H1 (cell line): ENCODE measurements at regions not wholly inside any gene's neighbourhood (a gene's known extent, or its start where the extent isn't known, plus 50 kb on each side); places are given as distances from the start of the nearest gene placed in this dataset.

Experiments used
- CTCF ChIA-PET: fragments of 300-600 bp; sonication (Branson Sonifier 250); formaldehyde crosslinking; loops from one replicate; lab custom pipeline; 2021; ENCODE audit not compliant: partially characterized antibody; lab: Charles Lee
- POLR2A ChIA-PET: fragments of 300-600 bp; sonication (Branson Sonifier 250); formaldehyde crosslinking; loops from one replicate; lab custom pipeline; 2021; ENCODE audit warnings: inconsistent platforms; ENCODE audit not compliant: partially characterized antibody; lab: Charles Lee
- DNase-seq, 2 experiments: peaks; one replicate each; pipeline versions ENCODE4 v3.0.0 to v3.0.0-alpha.2; 2010 to 2022; ENCODE audit warnings: low spot score in 2 of 2, low read depth in 1 of 2, mixed read lengths in 1 of 2
- FAIRE-seq: peaks from 2 replicates; lab custom pipeline; 2011; peaks lifted over from hg19 to GRCh38; lab: Jason Lieb, UNC
- H2AFZ ChIP-seq: 2 replicates; pipeline ENCODE4 v1.8.1; 2012; ENCODE audit warnings: low read length, inconsistent platforms
- H2AK5ac ChIP-seq: 2 replicates; pipeline ENCODE4 v1.6.1; 2013; ENCODE audit warnings: low read depth, low read length
- H2BK120ac ChIP-seq: replicated peaks from 2 replicates; pipeline ENCODE3; 2013; ENCODE audit warnings: low read depth, low read length, inconsistent platforms
- H2BK12ac ChIP-seq: 2 replicates; pipeline ENCODE4 v1.6.1; 2013; ENCODE audit warnings: low read depth, low read length
- H2BK15ac ChIP-seq: 2 replicates; pipeline ENCODE4 v1.6.1; 2013; ENCODE audit warnings: low read length
- H2BK20ac ChIP-seq: 2 replicates; pipeline ENCODE4 v1.6.1; 2013; ENCODE audit warnings: low read length
- H2BK5ac ChIP-seq: 2 replicates; pipeline ENCODE4 v1.6.1; 2013; ENCODE audit warnings: low read depth, low read length
- H3K14ac ChIP-seq: 2 replicates; pipeline ENCODE4 v1.6.1; 2013; ENCODE audit warnings: inconsistent platforms; ENCODE audit not compliant: insufficient read length
- H3K18ac ChIP-seq: 2 replicates; pipeline ENCODE4 v1.6.1; 2013; ENCODE audit warnings: low read length; ENCODE audit errors: extremely low read depth
- H3K23ac ChIP-seq: 2 replicates; pipeline ENCODE4 v1.6.1; 2013; ENCODE audit warnings: inconsistent platforms; ENCODE audit not compliant: insufficient read length
- H3K23me2 ChIP-seq: 2 replicates; pipeline ENCODE4 v1.6.1; 2013; ENCODE audit warnings: low read depth, low read length
- H3K27ac ChIP-seq: 2 replicates; pipeline ENCODE4 v1.6.1; 2011; ENCODE audit warnings: low read depth, low read length, inconsistent platforms
- H3K27me3 ChIP-seq, 4 experiments: replicated peaks in 1 of 4; 1 replicate in 1 of 4; 2 replicates in 3 of 4; pipeline versions ENCODE4 v1.6.1 to v1.8.1; 2011 to 2013; ENCODE audit warnings: low read length in 3 of 4, mild to moderate bottlenecking in 3 of 4, inconsistent platforms in 2 of 4, mixed read lengths in 2 of 4, moderate library complexity in 1 of 4; ENCODE audit not compliant: control insufficient read depth in 3 of 4, insufficient read depth in 3 of 4; ENCODE audit errors: extremely low read depth in 1 of 4
- H3K36me3 ChIP-seq, 4 experiments: 2 replicates each; pipeline versions ENCODE4 v1.6.1 to v1.8.1; 2011 to 2013; ENCODE audit warnings: mild to moderate bottlenecking in 4 of 4, low read length in 3 of 4, moderate library complexity in 2 of 4, control low read depth in 1 of 4, inconsistent platforms in 1 of 4; ENCODE audit not compliant: insufficient read depth in 4 of 4, control insufficient read depth in 2 of 4
- H3K4ac ChIP-seq: replicated peaks from 2 replicates; pipeline ENCODE3; 2013; ENCODE audit warnings: low read length, low read depth, mixed read lengths, inconsistent platforms; ENCODE audit not compliant: insufficient read length
- H3K4me1 ChIP-seq, 4 experiments: replicated peaks in 1 of 4; 1 replicate in 1 of 4; 2 replicates in 3 of 4; pipeline versions ENCODE4 v1.6.1 to v1.8.1; 2011 to 2013; ENCODE audit warnings: low read length in 3 of 4, inconsistent platforms in 2 of 4, mixed read lengths in 1 of 4; ENCODE audit not compliant: insufficient read depth in 4 of 4, control insufficient read depth in 3 of 4
- H3K4me2 ChIP-seq, 2 experiments: 2 replicates each; pipeline versions ENCODE4 v1.6.1 to v1.8.1; 2011 to 2013; ENCODE audit warnings: low read depth in 2 of 2, low read length in 2 of 2, control low read depth in 1 of 2, inconsistent platforms in 1 of 2, mild to moderate bottlenecking in 1 of 2; ENCODE audit not compliant: insufficient read depth in 1 of 2
- H3K4me3 ChIP-seq, 4 experiments: fragments of 200-600, 300-600 bp in 1 of 4; sonication (generic), shearing (Covaris generic), sonication (Bioruptor Twin) in 1 of 4; 2 replicates each; pipeline versions ENCODE4 v1.5.1 to v1.8.1; 2011 to 2016; ENCODE audit warnings: low read length in 4 of 4, low read depth in 3 of 4, control low read depth in 2 of 4, inconsistent platforms in 2 of 4, mild to moderate bottlenecking in 2 of 4, mixed read lengths in 1 of 4, moderate library complexity in 1 of 4; ENCODE audit not compliant: insufficient read depth in 2 of 4; ENCODE audit errors: extremely low read depth in 1 of 4
- H3K56ac ChIP-seq: replicated peaks from 2 replicates; pipeline ENCODE3; 2013; ENCODE audit warnings: low read depth, mild to moderate bottlenecking, mixed read lengths, low read length, inconsistent platforms; ENCODE audit not compliant: insufficient read length
- H3K79me1 ChIP-seq: 2 replicates; pipeline ENCODE4 v1.6.1; 2013; ENCODE audit warnings: low read depth, low read length, control low read depth
- H3K79me2 ChIP-seq, 2 experiments: 2 replicates each; pipeline versions ENCODE4 v1.6.1 to v1.8.1; 2012 to 2013; ENCODE audit warnings: low read length in 2 of 2, mild to moderate bottlenecking in 2 of 2, inconsistent platforms in 1 of 2; ENCODE audit not compliant: insufficient read depth in 2 of 2, control insufficient read depth in 1 of 2
- H3K9ac ChIP-seq, 4 experiments: replicated peaks in 1 of 4; 1 replicate in 1 of 4; 2 replicates in 3 of 4; pipeline versions ENCODE4 v1.6.1 to v1.8.1; 2011 to 2013; ENCODE audit warnings: low read depth in 3 of 4, low read length in 3 of 4, control low read depth in 2 of 4, mild to moderate bottlenecking in 2 of 4, moderate library complexity in 2 of 4, inconsistent platforms in 1 of 4; ENCODE audit errors: extremely low read depth in 1 of 4
- H3K9me3 ChIP-seq, 2 experiments: 2 replicates each; pipeline versions ENCODE4 v1.6.1 to v1.8.1; 2012 to 2013; ENCODE audit warnings: mild to moderate bottlenecking in 2 of 2, moderate library complexity in 2 of 2, control low read depth in 1 of 2, inconsistent platforms in 1 of 2, low read depth in 1 of 2, low read length in 1 of 2, mixed read lengths in 1 of 2; ENCODE audit not compliant: insufficient read depth in 2 of 2
- H4K20me1 ChIP-seq, 2 experiments: replicated peaks in 1 of 2; 2 replicates each; pipeline versions ENCODE3 to v1.8.1; 2011 to 2013; ENCODE audit warnings: inconsistent platforms in 2 of 2, low read length in 2 of 2, mild to moderate bottlenecking in 1 of 2; ENCODE audit not compliant: insufficient read depth in 2 of 2, control insufficient read depth in 1 of 2
- H4K5ac ChIP-seq: 2 replicates; pipeline ENCODE4 v1.6.1; 2013; ENCODE audit warnings: low read length, low read depth, mixed read lengths, inconsistent platforms; ENCODE audit not compliant: insufficient read length
- H4K8ac ChIP-seq: 2 replicates; pipeline ENCODE4 v1.8.0; 2013; ENCODE audit warnings: mild to moderate bottlenecking, moderate library complexity, low read length, inconsistent platforms; ENCODE audit not compliant: insufficient read depth; ENCODE audit errors: extremely low read depth
- H4K91ac ChIP-seq: replicated peaks from 2 replicates; pipeline ENCODE3; 2013; ENCODE audit warnings: low read length, mixed read lengths, inconsistent platforms; ENCODE audit not compliant: insufficient read length
- CTCF ChIP-seq, 3 experiments: IDR thresholded peaks; 1 replicate in 2 of 3; 2 replicates in 1 of 3; pipeline versions ENCODE4 v1.5.1 to v1.6.1; 2011; ENCODE audit warnings: low read length in 3 of 3, mild to moderate bottlenecking in 3 of 3, inconsistent platforms in 2 of 3, low read depth in 1 of 3, moderate library complexity in 1 of 3; ENCODE audit not compliant: insufficient read depth in 1 of 3; ENCODE audit errors: control extremely low read depth in 1 of 3
- GABPA ChIP-seq: IDR thresholded peaks from 2 replicates; pipeline ENCODE4 v1.6.1; 2011; ENCODE audit warnings: mild to moderate bottlenecking, low read length, moderate library complexity, borderline replicate concordance; ENCODE audit not compliant: insufficient read depth
- GTF2F1 ChIP-seq: IDR thresholded peaks from 2 replicates; pipeline ENCODE4 v1.6.1; 2012; ENCODE audit warnings: low read depth, low read length, improper control_type of control experiment, borderline replicate concordance
- KDM5A ChIP-seq: fragments of 200-600 bp; IDR thresholded peaks from 2 replicates; pipeline ENCODE4 v1.7.1; 2012; ENCODE audit warnings: mild to moderate bottlenecking, low read length, inconsistent platforms, mixed read lengths
- MAX ChIP-seq: IDR thresholded peaks from 2 replicates; pipeline ENCODE4 v1.6.1; 2012; ENCODE audit warnings: inconsistent platforms
- SRF ChIP-seq: IDR thresholded peaks from 2 replicates; pipeline ENCODE4 v1.6.1; 2011; ENCODE audit warnings: mild to moderate bottlenecking, low read depth, low read length, moderate library complexity
- TBP ChIP-seq: IDR thresholded peaks from 2 replicates; pipeline ENCODE4 v1.6.1; 2011; ENCODE audit warnings: low read depth, low read length, improper control_type of control experiment
- YY1 ChIP-seq: IDR thresholded peaks from 2 replicates; pipeline ENCODE4 v1.6.1; 2011; ENCODE audit warnings: low read depth, mild to moderate bottlenecking, low read length
- WGBS, 2 experiments: shearing (Covaris generic) in 1 of 2; methylation state at CpG; one replicate each; pipeline versions ENCODE4 v1.1.6 to v1.1.7; 2013 to 2015; ENCODE audit warnings: low lambda C conversion rate in 2 of 2, mixed read lengths in 2 of 2, inconsistent platforms in 1 of 2, low coverage in 1 of 2, missing lambda C conversion rate in 1 of 2; ENCODE audit not compliant: insufficient replicate concordance in 2 of 2, insufficient coverage in 1 of 2, insufficient read length in 1 of 2; ENCODE audit errors: extremely low coverage in 1 of 2, missing lambda C conversion rate in 1 of 2; 5-methylcytosine and 5-hydroxymethylcytosine counted together

- H2AFZ ChIP-seq: no peak overlapping the region
Measured at GRCh38 chr3:162007722-162008121, 511.1 kb downstream of the OTOL1 start.

More at GRCh38 chr3:162007722-162008121, 511.1 kb downstream of the OTOL1 start:
- no peak overlapping the region for H4K5ac ChIP-seq
- no peak for DNase-seq
- no peak overlapping the region for H3K9ac ChIP-seq
- no peak overlapping the region for H4K8ac ChIP-seq
- no peaks in the 10 kb centered on the region for H3K9me3 ChIP-seq
- no peak overlapping the region for H2BK20ac ChIP-seq
- no peak overlapping the region for H3K4ac ChIP-seq
- H3K79me2 ChIP-seq: no peaks in the 10 kb centered on the region
- 77% methylated on average over 2 of the region's 2 CpGs; no CpG with 5 or more reads in 1 of the 2 experiments for WGBS, 2 experiments
- H2BK120ac ChIP-seq: no peak overlapping the region
- POLR2A ChIA-PET: no interaction called here
- no peak overlapping the region for H3K18ac ChIP-seq
- no peak overlapping the region for H3K56ac ChIP-seq
- H4K20me1 ChIP-seq: no peaks in the 10 kb centered on the region
- FAIRE-seq: no peak
- no peak overlapping the region for H3K27ac ChIP-seq
- no peak overlapping the region for H3K4me3 ChIP-seq
- no peak overlapping the region for H3K4me2 ChIP-seq
- no peak overlapping the region for H2BK5ac ChIP-seq
- no peaks in the 10 kb centered on the region for H3K4me1 ChIP-seq
- no peaks in the 10 kb centered on the region for H3K36me3 ChIP-seq
- no peak overlapping the region for H4K91ac ChIP-seq
- no peak overlapping the region for H3K23ac ChIP-seq
- no peak overlapping the region for H2BK12ac ChIP-seq
- no peak for TF ChIP-seq CTCF (IDR thresholded peaks at IDR 0.05; ENCODE audit: control extremely low read depth in 1 of 3, insufficient read depth in 1 of 3, low read depth in 1 of 3, low read length in 3 of 3)
- TF ChIP-seq KDM5A: no peak
- no peak for TF ChIP-seq GTF2F1
- no peak for TF ChIP-seq GABPA
- TF ChIP-seq TBP: no peak
- TF ChIP-seq SRF: no peak
- no peak for TF ChIP-seq YY1
- no peak for TF ChIP-seq MAX
- TF ChIP-seq, all 59 proteins: peak for 0
- no peak overlapping the region for H2AK5ac ChIP-seq
- no peaks in the 10 kb centered on the region for H3K27me3 ChIP-seq
- H2BK15ac ChIP-seq: no peak overlapping the region
- no peaks in the 10 kb centered on the region for H3K79me1 ChIP-seq
- no peaks in the 10 kb centered on the region for H3K23me2 ChIP-seq
- CTCF ChIA-PET: no interaction called here
- H3K14ac ChIP-seq: no peak overlapping the region
